ENCODE measurements at regions not wholly inside any gene's neighbourhood (a gene's known extent, or its start where the extent isn't known, plus 50 kb on each side); places are given as distances from the start of the nearest gene placed in this dataset.

GRCh38 chr2:23077596-23077995, 307.4 kb upstream of the KLHL29 start:
- H3K9ac ChIP-seq (ENCODE audit: low read length in 5 of 5), result no peak overlapping the region
- H3K27ac ChIP-seq (ENCODE audit: low read depth, low read length), result no peak overlapping the region
- H3K4me1 ChIP-seq (ENCODE audit: control insufficient read depth in 5 of 5, insufficient read depth in 5 of 5, low read length in 5 of 5), result peaks cover 0 to 6% (median 0%) of the 10 kb centered on the region in 5 donors
- no peaks in the 10 kb centered on the region for H3K36me3 ChIP-seq (ENCODE audit: control insufficient read depth in 5 of 5, insufficient read depth in 5 of 5, low read length in 5 of 5)
- no peak overlapping the region for H3K4me3 ChIP-seq (ENCODE audit: low read depth in 1 of 5, low read length in 5 of 5)
- no peaks in the 10 kb centered on the region for H3K27me3 ChIP-seq (ENCODE audit: control insufficient read depth in 5 of 5, insufficient read depth in 4 of 5, low read length in 5 of 5)
- H3K9me3 ChIP-seq (ENCODE audit: control insufficient read depth in 5 of 5, low read length in 5 of 5), result peaks cover 0 to 4% (median 0%) of the 10 kb centered on the region in 5 donors

GRCh38 chr2:23078784-23079434, 306.1 kb upstream of the KLHL29 start:
- H3K4me3 ChIP-seq (ENCODE audit: low read depth in 1 of 5, low read length in 5 of 5), result no peak overlapping the region
- no peaks in the 10 kb centered on the region for H3K27me3 ChIP-seq (ENCODE audit: control insufficient read depth in 5 of 5, insufficient read depth in 4 of 5, low read length in 5 of 5)
- H3K27ac ChIP-seq (ENCODE audit: low read depth, low read length), result no peak overlapping the region
- no peak overlapping the region for H3K9ac ChIP-seq (ENCODE audit: low read length in 5 of 5)
- no peaks in the 10 kb centered on the region for H3K36me3 ChIP-seq (ENCODE audit: control insufficient read depth in 5 of 5, insufficient read depth in 5 of 5, low read length in 5 of 5)
- H3K4me1 ChIP-seq (ENCODE audit: control insufficient read depth in 5 of 5, insufficient read depth in 5 of 5, low read length in 5 of 5), result peaks cover 0 to 6% (median 0%) of the 10 kb centered on the region in 5 donors
- H3K9me3 ChIP-seq (ENCODE audit: control insufficient read depth in 5 of 5, low read length in 5 of 5), result peaks cover 0 to 4% (median 0%) of the 10 kb centered on the region in 5 donors

GRCh38 chr2:23083966-23084365, 301.0 kb upstream of the KLHL29 start:
- Histone ChIP-seq H3K4me3 (ENCODE audit: low read depth in 1 of 5, low read length in 5 of 5) (no peak overlapping the region), H3K9ac (ENCODE audit: low read length in 5 of 5) (no peak overlapping the region), H3K36me3 (ENCODE audit: control insufficient read depth in 5 of 5, insufficient read depth in 5 of 5, low read length in 5 of 5) (no peaks in the 10 kb centered on the region), H3K9me3 (ENCODE audit: control insufficient read depth in 5 of 5, low read length in 5 of 5) (peaks cover 0 to 6% (median 0%) of the 10 kb centered on the region in 5 donors), H3K27ac (ENCODE audit: low read depth, low read length) (no peak overlapping the region), H3K27me3 (ENCODE audit: control insufficient read depth in 5 of 5, insufficient read depth in 4 of 5, low read length in 5 of 5) (no peaks in the 10 kb centered on the region), H3K4me1 (ENCODE audit: control insufficient read depth in 5 of 5, insufficient read depth in 5 of 5, low read length in 5 of 5) (peaks cover 0 to under 1% (median 0%) of the 10 kb centered on the region in 5 donors)

GRCh38 chr2:23091019-23091418, 294.0 kb upstream of the KLHL29 start:
- no peaks in the 10 kb centered on the region for H3K27me3 ChIP-seq (ENCODE audit: control insufficient read depth in 5 of 5, insufficient read depth in 4 of 5, low read length in 5 of 5)
- no peak overlapping the region for H3K4me3 ChIP-seq (ENCODE audit: low read depth in 1 of 5, low read length in 5 of 5)
- no peaks in the 10 kb centered on the region for H3K9me3 ChIP-seq (ENCODE audit: control insufficient read depth in 5 of 5, low read length in 5 of 5)
- H3K27ac ChIP-seq (ENCODE audit: low read depth, low read length), result no peak overlapping the region
- no peaks in the 10 kb centered on the region for H3K4me1 ChIP-seq (ENCODE audit: control insufficient read depth in 5 of 5, insufficient read depth in 5 of 5, low read length in 5 of 5)
- H3K36me3 ChIP-seq (ENCODE audit: control insufficient read depth in 5 of 5, insufficient read depth in 5 of 5, low read length in 5 of 5), result no peaks in the 10 kb centered on the region
- no peak overlapping the region for H3K9ac ChIP-seq (ENCODE audit: low read length in 5 of 5)

GRCh38 chr2:23091900-23092299, 293.1 kb upstream of the KLHL29 start:
- Histone ChIP-seq H3K4me3 (ENCODE audit: low read depth in 1 of 5, low read length in 5 of 5) (no peak overlapping the region), H3K36me3 (ENCODE audit: control insufficient read depth in 5 of 5, insufficient read depth in 5 of 5, low read length in 5 of 5) (no peaks in the 10 kb centered on the region), H3K27ac (ENCODE audit: low read depth, low read length) (no peak overlapping the region), H3K9me3 (ENCODE audit: control insufficient read depth in 5 of 5, low read length in 5 of 5) (no peaks in the 10 kb centered on the region), H3K4me1 (ENCODE audit: control insufficient read depth in 5 of 5, insufficient read depth in 5 of 5, low read length in 5 of 5) (no peaks in the 10 kb centered on the region), H3K9ac (ENCODE audit: low read length in 5 of 5) (no peak overlapping the region), H3K27me3 (ENCODE audit: control insufficient read depth in 5 of 5, insufficient read depth in 4 of 5, low read length in 5 of 5) (no peaks in the 10 kb centered on the region)

- Histone ChIP-seq H3K36me3 (ENCODE audit: control insufficient read depth in 5 of 5, insufficient read depth in 5 of 5, low read length in 5 of 5) (no peaks in the 10 kb centered on the region), H3K4me3 (ENCODE audit: low read depth in 1 of 5, low read length in 5 of 5) (no peak overlapping the region), H3K27ac (ENCODE audit: low read depth, low read length) (no peak overlapping the region), H3K9ac (ENCODE audit: low read length in 5 of 5) (no peak overlapping the region), H3K9me3 (ENCODE audit: control insufficient read depth in 5 of 5, low read length in 5 of 5) (no peaks in the 10 kb centered on the region), H3K4me1 (ENCODE audit: control insufficient read depth in 5 of 5, insufficient read depth in 5 of 5, low read length in 5 of 5) (no peaks in the 10 kb centered on the region), H3K27me3 (ENCODE audit: control insufficient read depth in 5 of 5, insufficient read depth in 4 of 5, low read length in 5 of 5) (no peaks in the 10 kb centered on the region)
Observed at GRCh38 chr2:23092831-23093230, 292.1 kb upstream of the KLHL29 start.

- Histone ChIP-seq H3K4me3 (ENCODE audit: low read depth in 1 of 5, low read length in 5 of 5) (no peak overlapping the region), H3K27ac (ENCODE audit: low read depth, low read length) (no peak overlapping the region), H3K36me3 (ENCODE audit: control insufficient read depth in 5 of 5, insufficient read depth in 5 of 5, low read length in 5 of 5) (no peaks in the 10 kb centered on the region), H3K9ac (ENCODE audit: low read length in 5 of 5) (no peak overlapping the region), H3K4me1 (ENCODE audit: control insufficient read depth in 5 of 5, insufficient read depth in 5 of 5, low read length in 5 of 5) (no peaks in the 10 kb centered on the region), H3K9me3 (ENCODE audit: control insufficient read depth in 5 of 5, low read length in 5 of 5) (no peaks in the 10 kb centered on the region), H3K27me3 (ENCODE audit: control insufficient read depth in 5 of 5, insufficient read depth in 4 of 5, low read length in 5 of 5) (no peaks in the 10 kb centered on the region)
Observed at GRCh38 chr2:23093513-23093912, 291.5 kb upstream of the KLHL29 start.

- Histone ChIP-seq H3K9me3 (ENCODE audit: control insufficient read depth in 5 of 5, low read length in 5 of 5) (no peaks in the 10 kb centered on the region), H3K9ac (ENCODE audit: low read length in 5 of 5) (no peak overlapping the region), H3K27me3 (ENCODE audit: control insufficient read depth in 5 of 5, insufficient read depth in 4 of 5, low read length in 5 of 5) (no peaks in the 10 kb centered on the region), H3K4me1 (ENCODE audit: control insufficient read depth in 5 of 5, insufficient read depth in 5 of 5, low read length in 5 of 5) (no peaks in the 10 kb centered on the region), H3K36me3 (ENCODE audit: control insufficient read depth in 5 of 5, insufficient read depth in 5 of 5, low read length in 5 of 5) (no peaks in the 10 kb centered on the region), H3K4me3 (ENCODE audit: low read depth in 1 of 5, low read length in 5 of 5) (no peak overlapping the region), H3K27ac (ENCODE audit: low read depth, low read length) (no peak overlapping the region)
Observed at GRCh38 chr2:23096906-23097602, 287.9 kb upstream of the KLHL29 start.

- H3K36me3 ChIP-seq (ENCODE audit: control insufficient read depth in 5 of 5, insufficient read depth in 5 of 5, low read length in 5 of 5), result no peaks in the 10 kb centered on the region
- no peak overlapping the region for H3K27ac ChIP-seq (ENCODE audit: low read depth, low read length)
Observed at GRCh38 chr2:23100406-23100805, 284.6 kb upstream of the KLHL29 start.

GRCh38 chr2:23106242-23106785, 278.7 kb upstream of the KLHL29 start:
- Histone ChIP-seq H3K4me3 (ENCODE audit: low read depth in 1 of 5, low read length in 5 of 5) (no peak overlapping the region), H3K4me1 (ENCODE audit: control insufficient read depth in 5 of 5, insufficient read depth in 5 of 5, low read length in 5 of 5) (no peaks in the 10 kb centered on the region), H3K36me3 (ENCODE audit: control insufficient read depth in 5 of 5, insufficient read depth in 5 of 5, low read length in 5 of 5) (no peaks in the 10 kb centered on the region), H3K27me3 (ENCODE audit: control insufficient read depth in 5 of 5, insufficient read depth in 4 of 5, low read length in 5 of 5) (no peaks in the 10 kb centered on the region), H3K9me3 (ENCODE audit: control insufficient read depth in 5 of 5, low read length in 5 of 5) (peaks cover 0 to 5% (median 2%) of the 10 kb centered on the region in 5 donors), H3K9ac (ENCODE audit: low read length in 5 of 5) (no peak overlapping the region), H3K27ac (ENCODE audit: low read depth, low read length) (no peak overlapping the region)

More at GRCh38 chr2:23100406-23100805, 284.6 kb upstream of the KLHL29 start:
- Histone ChIP-seq H3K27me3 (ENCODE audit: control insufficient read depth in 5 of 5, insufficient read depth in 4 of 5, low read length in 5 of 5) (no peaks in the 10 kb centered on the region), H3K4me3 (ENCODE audit: low read depth in 1 of 5, low read length in 5 of 5) (no peak overlapping the region), H3K9ac (ENCODE audit: low read length in 5 of 5) (no peak overlapping the region), H3K4me1 (ENCODE audit: control insufficient read depth in 5 of 5, insufficient read depth in 5 of 5, low read length in 5 of 5) (no peaks in the 10 kb centered on the region), H3K9me3 (ENCODE audit: control insufficient read depth in 5 of 5, low read length in 5 of 5) (no peaks in the 10 kb centered on the region)
